K562 (cell line): ENCODE measurements at regions not wholly inside any gene's neighbourhood (a gene's known extent, or its start where the extent isn't known, plus 50 kb on each side); places are given as distances from the start of the nearest gene placed in this dataset.

Experiments used
- CEBPB ChIP-seq: fragments of 450-650 bp; IDR thresholded peaks from 2 replicates; pipeline ENCODE4 v1.6.1; 2016; ENCODE audit warnings: missing genetic modification characterization, missing compliant biosample characterization
- DPF2 ChIP-seq: fragments of 450-650 bp; IDR thresholded peaks from 2 replicates; pipeline ENCODE4 v1.6.1; 2016
- GTF2F1 ChIP-seq: IDR thresholded peaks from 2 replicates; pipeline ENCODE4 v1.6.1; 2011; ENCODE audit warnings: low read depth, low read length, improper control_type of control experiment
- MCM3 ChIP-seq: fragments of 450-650 bp; IDR thresholded peaks from 2 replicates; pipeline ENCODE4 v1.6.1; 2016
- MTA1 ChIP-seq: fragments of 450-650 bp; IDR thresholded peaks from 2 replicates; pipeline ENCODE4 v1.6.1; 2017; ENCODE audit warnings: borderline replicate concordance
- NFXL1 ChIP-seq: fragments of 450-650 bp; formaldehyde crosslinking; IDR thresholded peaks from 2 replicates; pipeline ENCODE4 v1.4.0; 2021; ENCODE audit warnings: mild to moderate bottlenecking
- PHF21A ChIP-seq: fragments of 450-650 bp; IDR thresholded peaks from 2 replicates; pipeline ENCODE4 v1.6.1; 2017; ENCODE audit warnings: low read depth, borderline replicate concordance
- YY1 ChIP-seq, 3 experiments: IDR thresholded peaks; 2 replicates each; pipeline ENCODE4 v1.6.1; 2011; ENCODE audit warnings: low read length in 2 of 3, mild to moderate bottlenecking in 2 of 3, moderate library complexity in 2 of 3, borderline replicate concordance in 1 of 3, control low read depth in 1 of 3, low read depth in 1 of 3; ENCODE audit not compliant: insufficient read depth in 3 of 3, insufficient replicate concordance in 2 of 3, control insufficient read depth in 1 of 3, insufficient read length in 1 of 3; ENCODE audit errors: extremely low read depth in 1 of 3
- ZFP36 ChIP-seq: fragments of 150-350 bp; IDR thresholded peaks from 2 replicates; pipeline ENCODE4 v1.6.1; 2018; ENCODE audit warnings: low read length, low read depth; ENCODE audit not compliant: partially characterized antibody
- ZNF253 ChIP-seq: fragments of 250-450 bp; sonication (Bioruptor Pico); conservative IDR thresholded peaks from 2 replicates; pipeline ENCODE4 v1.6.1; 2021; ENCODE audit warnings: mild to moderate bottlenecking
- ZZZ3 ChIP-seq: fragments of 450-650 bp; IDR thresholded peaks from 2 replicates; pipeline ENCODE4 v1.6.1; 2016; ENCODE audit warnings: antibody characterized with exemption, mild to moderate bottlenecking, moderate library complexity
- TF ChIP-seq, protein P1 (sequence below), 3 experiments: IDR thresholded peaks in 2 of 3; conservative IDR thresholded peaks in 1 of 3; 2 replicates each; pipeline ENCODE4 v1.5.1; 2011 to 2012; ENCODE audit warnings: low read length in 3 of 3, mild to moderate bottlenecking in 3 of 3, control low read depth in 2 of 3, improper control_type of control experiment in 1 of 3, inconsistent platforms in 1 of 3, low read depth in 1 of 3, mixed read lengths in 1 of 3, moderate library complexity in 1 of 3; ENCODE audit not compliant: insufficient read depth in 2 of 3
- TF ChIP-seq, protein P2 (sequence below): fragments of 250-450 bp; sonication (Bioruptor Pico); IDR thresholded peaks from 2 replicates; pipeline ENCODE4 v1.8.0; 2021; ENCODE audit warnings: borderline replicate concordance, mild to moderate bottlenecking, moderate library complexity; ENCODE audit not compliant: poor library complexity, severe bottlenecking
- TF ChIP-seq, protein P3 (sequence below): fragments of 450-650 bp; formaldehyde crosslinking; IDR thresholded peaks from 2 replicates; pipeline ENCODE4 v1.4.0; 2022; ENCODE audit warnings: mild to moderate bottlenecking, moderate library complexity

DNA sequence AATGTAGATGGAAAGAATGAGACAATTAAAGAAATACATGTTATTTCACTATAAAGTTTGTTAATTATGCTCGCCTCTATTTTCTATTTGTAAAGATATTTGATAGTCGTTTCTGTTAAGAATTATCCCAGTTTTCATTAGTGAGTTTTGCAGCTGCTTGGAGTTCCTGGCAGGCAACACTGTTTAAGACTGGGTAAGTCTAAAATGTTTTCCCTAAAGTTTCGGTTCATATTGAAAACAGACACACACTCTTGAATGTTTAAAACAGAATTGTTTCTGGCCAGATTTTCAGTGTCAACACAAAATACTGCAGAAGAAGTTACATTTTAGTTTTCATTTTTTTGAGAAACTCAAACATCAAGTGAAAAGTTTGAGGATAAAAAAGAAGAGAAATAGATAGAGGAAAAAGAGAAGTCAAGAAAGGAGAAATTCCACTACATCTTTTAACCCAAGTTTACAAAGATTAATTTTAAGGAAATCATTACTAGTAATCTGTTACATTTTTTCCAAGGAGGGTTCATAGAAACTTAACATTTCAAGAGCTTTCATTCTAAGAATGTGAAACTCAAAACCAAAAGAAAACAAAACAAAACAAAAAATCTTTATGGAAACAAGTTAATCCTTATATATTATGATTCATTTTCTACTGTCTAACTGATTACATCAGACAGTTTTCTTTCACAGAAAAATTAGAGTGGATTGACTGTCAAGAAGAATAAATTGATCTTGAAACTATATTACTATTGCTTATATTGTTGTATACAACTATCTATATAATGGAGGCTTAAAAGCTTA, 305.5 kb downstream of the FAT4 start:
- TF ChIP-seq YY1 (IDR thresholded peaks at IDR 0.05; ENCODE audit: borderline replicate concordance in 1 of 3, control insufficient read depth in 1 of 3, extremely low read depth in 1 of 3, insufficient read depth in 3 of 3, insufficient read length in 1 of 3, insufficient replicate concordance in 2 of 3, low read depth in 1 of 3, low read length in 2 of 3), result no peak
- no peak for TF ChIP-seq CEBPB (tag)
- TF ChIP-seq, protein P1, sequence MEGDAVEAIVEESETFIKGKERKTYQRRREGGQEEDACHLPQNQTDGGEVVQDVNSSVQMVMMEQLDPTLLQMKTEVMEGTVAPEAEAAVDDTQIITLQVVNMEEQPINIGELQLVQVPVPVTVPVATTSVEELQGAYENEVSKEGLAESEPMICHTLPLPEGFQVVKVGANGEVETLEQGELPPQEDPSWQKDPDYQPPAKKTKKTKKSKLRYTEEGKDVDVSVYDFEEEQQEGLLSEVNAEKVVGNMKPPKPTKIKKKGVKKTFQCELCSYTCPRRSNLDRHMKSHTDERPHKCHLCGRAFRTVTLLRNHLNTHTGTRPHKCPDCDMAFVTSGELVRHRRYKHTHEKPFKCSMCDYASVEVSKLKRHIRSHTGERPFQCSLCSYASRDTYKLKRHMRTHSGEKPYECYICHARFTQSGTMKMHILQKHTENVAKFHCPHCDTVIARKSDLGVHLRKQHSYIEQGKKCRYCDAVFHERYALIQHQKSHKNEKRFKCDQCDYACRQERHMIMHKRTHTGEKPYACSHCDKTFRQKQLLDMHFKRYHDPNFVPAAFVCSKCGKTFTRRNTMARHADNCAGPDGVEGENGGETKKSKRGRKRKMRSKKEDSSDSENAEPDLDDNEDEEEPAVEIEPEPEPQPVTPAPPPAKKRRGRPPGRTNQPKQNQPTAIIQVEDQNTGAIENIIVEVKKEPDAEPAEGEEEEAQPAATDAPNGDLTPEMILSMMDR (IDR thresholded peaks at IDR 0.05 in 2 of 3, conservative IDR thresholded peaks at IDR 0.05 in 1 of 3; ENCODE audit: insufficient read depth in 2 of 3, low read depth in 1 of 3, low read length in 3 of 3), result no peak
- TF ChIP-seq, protein P2, sequence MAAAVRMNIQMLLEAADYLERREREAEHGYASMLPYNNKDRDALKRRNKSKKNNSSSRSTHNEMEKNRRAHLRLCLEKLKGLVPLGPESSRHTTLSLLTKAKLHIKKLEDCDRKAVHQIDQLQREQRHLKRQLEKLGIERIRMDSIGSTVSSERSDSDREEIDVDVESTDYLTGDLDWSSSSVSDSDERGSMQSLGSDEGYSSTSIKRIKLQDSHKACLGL, result no peak
- no peak for TF ChIP-seq ZFP36
- no peak for TF ChIP-seq GTF2F1
- TF ChIP-seq, protein P3, sequence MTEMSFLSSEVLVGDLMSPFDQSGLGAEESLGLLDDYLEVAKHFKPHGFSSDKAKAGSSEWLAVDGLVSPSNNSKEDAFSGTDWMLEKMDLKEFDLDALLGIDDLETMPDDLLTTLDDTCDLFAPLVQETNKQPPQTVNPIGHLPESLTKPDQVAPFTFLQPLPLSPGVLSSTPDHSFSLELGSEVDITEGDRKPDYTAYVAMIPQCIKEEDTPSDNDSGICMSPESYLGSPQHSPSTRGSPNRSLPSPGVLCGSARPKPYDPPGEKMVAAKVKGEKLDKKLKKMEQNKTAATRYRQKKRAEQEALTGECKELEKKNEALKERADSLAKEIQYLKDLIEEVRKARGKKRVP (CRISPR knock-in tag), result no peak
- no peak for TF ChIP-seq MTA1
- no peak for TF ChIP-seq ZZZ3
- TF ChIP-seq ZNF253 (CRISPR knock-in tag), result no peak
- TF ChIP-seq NFXL1, result no peak
- TF ChIP-seq MCM3, result no peak
- no peak for TF ChIP-seq PHF21A
- TF ChIP-seq DPF2, result no peak
